ENCODE measurements at regions not wholly inside any gene's neighbourhood (a gene's known extent, or its start where the extent isn't known, plus 50 kb on each side); places are given as distances from the start of the nearest gene placed in this dataset.

- H3K9me3 ChIP-seq, result no peaks in the 10 kb centered on the region
- no peaks in the 10 kb centered on the region for H3K27me3 ChIP-seq (ENCODE audit: low read depth)
- H3K36me3 ChIP-seq (replicated peaks), result no peaks in the 10 kb centered on the region
- DNase-seq (ENCODE audit: low spot score in 2 of 2), result peak; percentile 9 to 68
- H3K4me3 ChIP-seq, result no peak overlapping the region
- in situ Hi-C loops (cut with MboI; ENCODE audit: low sequenced_read_pairs), result no loop called here
- no peaks in the 10 kb centered on the region for H3K4me1 ChIP-seq
Measured at GRCh38 chr19:29263305-29264135, 50.6 kb upstream of the UQCRFS1 start.

GRCh38 chr19:29264897-29265296, 51.9 kb upstream of the UQCRFS1 start:
- H3K36me3 ChIP-seq (replicated peaks), result no peaks in the 10 kb centered on the region
- H3K4me3 ChIP-seq, result no peak overlapping the region
- no peak for DNase-seq (ENCODE audit: low spot score in 2 of 2)
- H3K9me3 ChIP-seq, result no peaks in the 10 kb centered on the region
- H3K4me1 ChIP-seq, result no peaks in the 10 kb centered on the region
- in situ Hi-C loops (cut with MboI; ENCODE audit: low sequenced_read_pairs), result no loop called here
- no peaks in the 10 kb centered on the region for H3K27me3 ChIP-seq (ENCODE audit: low read depth)

- in situ Hi-C loops (cut with MboI; ENCODE audit: low sequenced_read_pairs), result no loop called here
- no peak for DNase-seq (ENCODE audit: low spot score in 2 of 2)
- Histone ChIP-seq H3K9me3 (no peaks in the 10 kb centered on the region), H3K4me3 (no peak overlapping the region), H3K27me3 (ENCODE audit: low read depth) (no peaks in the 10 kb centered on the region), H3K36me3 (replicated peaks) (no peaks in the 10 kb centered on the region), H3K4me1 (no peaks in the 10 kb centered on the region)
Measured at GRCh38 chr19:29265436-29265835, 52.5 kb upstream of the UQCRFS1 start.

- H3K4me1 ChIP-seq, result no peaks in the 10 kb centered on the region
- H3K27me3 ChIP-seq (ENCODE audit: low read depth), result no peaks in the 10 kb centered on the region
- no peak for DNase-seq (ENCODE audit: low spot score in 2 of 2)
- no peak overlapping the region for H3K4me3 ChIP-seq
- H3K36me3 ChIP-seq (replicated peaks), result no peaks in the 10 kb centered on the region
- H3K9me3 ChIP-seq, result no peaks in the 10 kb centered on the region
- in situ Hi-C loops (cut with MboI; ENCODE audit: low sequenced_read_pairs), result no loop called here
Measured at GRCh38 chr19:29266001-29266400, 53.0 kb upstream of the UQCRFS1 start.

GRCh38 chr19:29266603-29267002, 53.7 kb upstream of the UQCRFS1 start:
- no peak for DNase-seq (ENCODE audit: low spot score in 2 of 2)
- H3K27me3 ChIP-seq (ENCODE audit: low read depth), result no peaks in the 10 kb centered on the region
- no peak overlapping the region for H3K4me3 ChIP-seq
- no peaks in the 10 kb centered on the region for H3K9me3 ChIP-seq
- in situ Hi-C loops (cut with MboI; ENCODE audit: low sequenced_read_pairs), result no loop called here
- H3K4me1 ChIP-seq, result no peaks in the 10 kb centered on the region
- no peaks in the 10 kb centered on the region for H3K36me3 ChIP-seq (replicated peaks)

GRCh38 chr19:29267701-29268100, 54.8 kb upstream of the UQCRFS1 start:
- Histone ChIP-seq H3K4me1 (no peaks in the 10 kb centered on the region), H3K4me3 (no peak overlapping the region), H3K9me3 (no peaks in the 10 kb centered on the region), H3K27me3 (ENCODE audit: low read depth) (no peaks in the 10 kb centered on the region), H3K36me3 (replicated peaks) (no peaks in the 10 kb centered on the region)
- in situ Hi-C loops (cut with MboI; ENCODE audit: low sequenced_read_pairs), result no loop called here
- no peak for DNase-seq (ENCODE audit: low spot score in 2 of 2)

GRCh38 chr19:29268103-29268502, 55.2 kb upstream of the UQCRFS1 start:
- no peak overlapping the region for H3K4me3 ChIP-seq
- in situ Hi-C loops (cut with MboI; ENCODE audit: low sequenced_read_pairs), result no loop called here
- H3K4me1 ChIP-seq, result no peaks in the 10 kb centered on the region
- DNase-seq (ENCODE audit: low spot score in 2 of 2), result no peak
- no peaks in the 10 kb centered on the region for H3K9me3 ChIP-seq
- no peaks in the 10 kb centered on the region for H3K27me3 ChIP-seq (ENCODE audit: low read depth)
- no peaks in the 10 kb centered on the region for H3K36me3 ChIP-seq (replicated peaks)

GRCh38 chr19:29268721-29269393, 55.9 kb upstream of the UQCRFS1 start:
- Histone ChIP-seq H3K9me3 (no peaks in the 10 kb centered on the region), H3K4me1 (no peaks in the 10 kb centered on the region), H3K27me3 (ENCODE audit: low read depth) (no peaks in the 10 kb centered on the region), H3K36me3 (replicated peaks) (no peaks in the 10 kb centered on the region), H3K4me3 (no peak overlapping the region)
- DNase-seq (ENCODE audit: low spot score in 2 of 2), result no peak
- in situ Hi-C loops (cut with MboI; ENCODE audit: low sequenced_read_pairs), result no loop called here

GRCh38 chr19:29269641-29270040, 56.7 kb upstream of the UQCRFS1 start:
- no peaks in the 10 kb centered on the region for H3K36me3 ChIP-seq (replicated peaks)
- no peak for DNase-seq (ENCODE audit: low spot score in 2 of 2)
- no peaks in the 10 kb centered on the region for H3K9me3 ChIP-seq
- no peaks in the 10 kb centered on the region for H3K4me1 ChIP-seq
- no peak overlapping the region for H3K4me3 ChIP-seq
- in situ Hi-C loops (cut with MboI; ENCODE audit: low sequenced_read_pairs), result no loop called here
- no peaks in the 10 kb centered on the region for H3K27me3 ChIP-seq (ENCODE audit: low read depth)

- in situ Hi-C loops (cut with MboI; ENCODE audit: low sequenced_read_pairs), result no loop called here
- no peaks in the 10 kb centered on the region for H3K27me3 ChIP-seq (ENCODE audit: low read depth)
Measured at GRCh38 chr19:29271341-29271740, 58.4 kb upstream of the UQCRFS1 start.

GRCh38 chr19:29271911-29272310, 59.0 kb upstream of the UQCRFS1 start:
- H3K4me1 ChIP-seq, result no peaks in the 10 kb centered on the region
- DNase-seq (ENCODE audit: low spot score in 2 of 2), result no peak
- H3K27me3 ChIP-seq (ENCODE audit: low read depth), result no peaks in the 10 kb centered on the region
- H3K4me3 ChIP-seq, result no peak overlapping the region
- H3K9me3 ChIP-seq, result no peaks in the 10 kb centered on the region
- in situ Hi-C loops (cut with MboI; ENCODE audit: low sequenced_read_pairs), result no loop called here
- no peaks in the 10 kb centered on the region for H3K36me3 ChIP-seq (replicated peaks)

More at GRCh38 chr19:29271341-29271740, 58.4 kb upstream of the UQCRFS1 start:
- DNase-seq (ENCODE audit: low spot score in 2 of 2), result no peak
- no peak overlapping the region for H3K4me3 ChIP-seq
- no peaks in the 10 kb centered on the region for H3K9me3 ChIP-seq
- no peaks in the 10 kb centered on the region for H3K36me3 ChIP-seq (replicated peaks)
- no peaks in the 10 kb centered on the region for H3K4me1 ChIP-seq

GRCh38 chr19:29273000-29273640, 60.2 kb upstream of the UQCRFS1 start:
- DNase-seq (ENCODE audit: low spot score in 2 of 2), result no peak
- Histone ChIP-seq H3K4me3 (no peak overlapping the region), H3K9me3 (no peaks in the 10 kb centered on the region), H3K4me1 (no peaks in the 10 kb centered on the region), H3K36me3 (replicated peaks) (no peaks in the 10 kb centered on the region), H3K27me3 (ENCODE audit: low read depth) (no peaks in the 10 kb centered on the region)
- in situ Hi-C loops (cut with MboI; ENCODE audit: low sequenced_read_pairs), result no loop called here

- in situ Hi-C loops (cut with MboI; ENCODE audit: low sequenced_read_pairs), result no loop called here
- no peak for DNase-seq (ENCODE audit: low spot score in 2 of 2)
- Histone ChIP-seq H3K4me3 (no peak overlapping the region), H3K9me3 (no peaks in the 10 kb centered on the region), H3K36me3 (replicated peaks) (no peaks in the 10 kb centered on the region), H3K4me1 (no peaks in the 10 kb centered on the region), H3K27me3 (ENCODE audit: low read depth) (no peaks in the 10 kb centered on the region)
Measured at GRCh38 chr19:29275266-29275665, 62.3 kb upstream of the UQCRFS1 start.

- Histone ChIP-seq H3K9me3 (no peaks in the 10 kb centered on the region), H3K4me1 (no peaks in the 10 kb centered on the region), H3K27me3 (ENCODE audit: low read depth) (no peaks in the 10 kb centered on the region), H3K4me3 (no peak overlapping the region), H3K36me3 (replicated peaks) (no peaks in the 10 kb centered on the region)
- in situ Hi-C loops (cut with MboI; ENCODE audit: low sequenced_read_pairs), result no loop called here
- DNase-seq (ENCODE audit: low spot score in 2 of 2), result no peak
Measured at GRCh38 chr19:29277102-29277501, 64.2 kb upstream of the UQCRFS1 start.

Data from HAP-1 (cell line).